ENCODE measurements at regions not wholly inside any gene's neighbourhood (a gene's known extent, or its start where the extent isn't known, plus 50 kb on each side); places are given as distances from the start of the nearest gene placed in this dataset.

DNA sequence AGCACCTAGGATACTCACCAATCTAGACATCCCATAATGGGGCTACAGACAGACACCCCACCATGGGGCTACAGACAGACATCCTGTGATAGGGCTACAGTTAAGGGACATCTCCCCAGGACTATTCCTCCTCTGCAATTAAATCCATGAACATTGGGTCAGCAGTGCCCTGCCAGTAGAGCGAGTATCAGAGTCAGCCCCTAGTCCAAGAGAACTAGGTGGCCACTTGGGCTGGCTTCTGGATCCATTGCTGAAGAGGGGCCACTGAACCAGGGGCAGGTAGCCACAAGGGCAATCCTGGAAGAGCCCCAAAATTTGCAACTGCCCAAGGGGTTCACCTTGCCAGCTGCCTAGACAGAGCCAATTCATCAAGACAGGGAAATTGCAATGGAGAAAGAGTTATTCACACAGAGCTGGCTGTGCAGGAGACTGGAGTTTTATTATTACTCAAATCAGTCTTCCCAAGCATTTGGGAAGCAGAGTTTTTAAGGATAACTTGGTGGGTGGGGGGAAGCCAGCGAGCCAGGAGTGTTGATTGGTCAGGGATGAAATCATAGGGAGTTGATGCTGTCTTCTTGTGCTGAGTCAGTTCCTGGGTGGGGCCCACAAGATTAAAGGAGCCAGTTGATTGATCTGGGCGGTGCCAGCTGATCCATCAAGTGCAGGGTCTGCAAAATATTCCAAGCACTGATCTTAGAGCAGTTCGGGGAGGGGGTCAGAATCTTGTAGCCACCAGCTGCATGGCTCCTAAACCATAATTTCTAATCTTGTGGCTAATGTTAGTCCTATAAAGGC, 170.2 kb upstream of the SMAD3 start:
- DNase-seq (peak in 2 of 5 donors; percentile 0 to 20), FAIRE-seq (no peak)
- Histone ChIP-seq H3K4me1 (ENCODE audit: control insufficient read depth in 2 of 3, insufficient read depth in 2 of 3, low read depth in 1 of 3, low read length in 3 of 3) (no peaks in the 10 kb centered on the region), H3K9ac (ENCODE audit: low read length in 3 of 3) (no peak overlapping the region), H3K27me3 (ENCODE audit: control insufficient read depth, insufficient read depth, low read length) (no peaks in the 10 kb centered on the region), H3K9me3 (ENCODE audit: control insufficient read depth in 2 of 3, insufficient read depth in 1 of 3, low read length in 3 of 3) (no peaks in the 10 kb centered on the region), H3K4me3 (ENCODE audit: low read length in 3 of 3) (no peak overlapping the region), H3K36me3 (ENCODE audit: control insufficient read depth in 2 of 3, insufficient read depth in 3 of 3, low read length in 3 of 3) (no peaks in the 10 kb centered on the region), H3K27ac (ENCODE audit: low read depth in 2 of 2, low read length in 2 of 2) (no peak overlapping the region)
- TF ChIP-seq CTCF (IDR thresholded peaks at IDR 0.05; ENCODE audit: borderline replicate concordance, extremely low read depth, insufficient read depth) = no peak
- intact Hi-C loops (cut with DNase I) = no loop called here

DNA sequence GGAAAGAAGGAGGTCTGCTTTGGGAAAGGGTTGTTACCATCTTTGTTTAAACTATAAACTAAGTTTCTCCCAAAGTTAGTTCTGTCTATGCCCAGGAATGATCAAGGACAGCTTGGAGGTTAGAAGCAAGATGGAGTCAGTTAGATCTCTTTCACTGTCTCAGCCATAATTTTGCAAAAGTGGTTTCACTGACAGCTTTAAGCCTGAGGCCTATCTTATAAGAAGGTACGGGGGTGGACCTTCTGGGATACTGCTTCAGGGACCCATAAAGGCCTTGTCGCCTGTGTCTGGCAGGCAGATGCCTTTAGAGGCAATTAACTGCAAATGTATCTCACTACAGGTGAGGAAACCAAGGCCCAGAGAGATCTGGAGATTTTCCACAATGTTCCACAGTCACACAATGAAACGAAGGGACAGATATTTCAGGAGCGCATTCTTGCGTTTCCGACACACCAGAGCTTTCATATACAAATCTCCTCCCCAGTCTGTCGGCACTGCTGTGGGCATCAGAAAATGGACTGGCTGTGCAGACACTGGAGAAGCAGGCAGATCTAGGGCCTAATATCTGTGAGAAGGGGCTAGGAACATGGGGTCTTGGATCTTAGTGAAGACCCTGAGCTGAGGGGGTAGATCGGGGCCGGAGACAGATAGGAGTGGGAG, 169.5 kb upstream of the SMAD3 start:
- no peak overlapping the region for H3K9ac ChIP-seq (ENCODE audit: low read length in 3 of 3)
- no peaks in the 10 kb centered on the region for H3K9me3 ChIP-seq (ENCODE audit: control insufficient read depth in 2 of 3, insufficient read depth in 1 of 3, low read length in 3 of 3)
- no peaks in the 10 kb centered on the region for H3K36me3 ChIP-seq (ENCODE audit: control insufficient read depth in 2 of 3, insufficient read depth in 3 of 3, low read length in 3 of 3)
- intact Hi-C loops (cut with DNase I) = no loop called here
- H3K4me1 ChIP-seq (ENCODE audit: control insufficient read depth in 2 of 3, insufficient read depth in 2 of 3, low read depth in 1 of 3, low read length in 3 of 3) = no peaks in the 10 kb centered on the region
- H3K27me3 ChIP-seq (ENCODE audit: control insufficient read depth, insufficient read depth, low read length) = no peaks in the 10 kb centered on the region
- TF ChIP-seq CTCF (IDR thresholded peaks at IDR 0.05; ENCODE audit: borderline replicate concordance, extremely low read depth, insufficient read depth) = no peak
- peak in 2 of 5 donors; percentile 7 to 11 for DNase-seq
- no peak for FAIRE-seq
- H3K4me3 ChIP-seq (ENCODE audit: low read length in 3 of 3) = no peak overlapping the region
- H3K27ac ChIP-seq (ENCODE audit: low read depth in 2 of 2, low read length in 2 of 2) = no peak overlapping the region

GRCh38 chr15:66896611-66897010, 168.8 kb upstream of the SMAD3 start:
- Histone ChIP-seq H3K4me3 (ENCODE audit: low read length in 3 of 3) (no peak overlapping the region), H3K27ac (ENCODE audit: low read depth in 2 of 2, low read length in 2 of 2) (no peak overlapping the region), H3K9ac (ENCODE audit: low read length in 3 of 3) (no peak overlapping the region), H3K36me3 (ENCODE audit: control insufficient read depth in 2 of 3, insufficient read depth in 3 of 3, low read length in 3 of 3) (no peaks in the 10 kb centered on the region), H3K9me3 (ENCODE audit: control insufficient read depth in 2 of 3, insufficient read depth in 1 of 3, low read length in 3 of 3) (no peaks in the 10 kb centered on the region), H3K27me3 (ENCODE audit: control insufficient read depth, insufficient read depth, low read length) (no peaks in the 10 kb centered on the region), H3K4me1 (ENCODE audit: control insufficient read depth in 2 of 3, insufficient read depth in 2 of 3, low read depth in 1 of 3, low read length in 3 of 3) (no peaks in the 10 kb centered on the region)
- DNase-seq = peak in 2 of 5 donors; percentile 7 to 17
- intact Hi-C loops (cut with DNase I) = no loop called here
- FAIRE-seq = no peak
- TF ChIP-seq CTCF (IDR thresholded peaks at IDR 0.05; ENCODE audit: borderline replicate concordance, extremely low read depth, insufficient read depth) = no peak
